Fibroblast of lung (primary cell): ENCODE measurements at regions not wholly inside any gene's neighbourhood (a gene's known extent, or its start where the extent isn't known, plus 50 kb on each side); places are given as distances from the start of the nearest gene placed in this dataset.
A peak's percentile ranks its signal among the peaks of the same experiment; 100 is the strongest.

Source experiments
- DNase-seq, 2 donors: peaks; one replicate each; pipeline versions ENCODE4 v3.0.0 to v3.0.0-alpha.2; 2010; ENCODE audit warnings: low read depth in 2 of 2
- H2AFZ ChIP-seq: 2 replicates; pipeline ENCODE4 v1.5.1; 2012; ENCODE audit warnings: low read length, control low read depth, inconsistent platforms
- H3K27ac ChIP-seq: 2 replicates; pipeline ENCODE4 v1.5.1; 2011; ENCODE audit warnings: low read length, control low read depth; ENCODE audit not compliant: insufficient read depth
- H3K27me3 ChIP-seq: 2 replicates; pipeline ENCODE4 v1.5.1; 2011; ENCODE audit warnings: mild to moderate bottlenecking, low read length; ENCODE audit not compliant: control insufficient read depth, insufficient read depth
- H3K36me3 ChIP-seq: 2 replicates; pipeline ENCODE4 v1.5.1; 2011; ENCODE audit warnings: low read length; ENCODE audit not compliant: control insufficient read depth, insufficient read depth
- H3K4me1 ChIP-seq: 2 replicates; pipeline ENCODE4 v1.5.1; 2011; ENCODE audit warnings: low read length; ENCODE audit not compliant: control insufficient read depth, insufficient read depth; ENCODE audit errors: extremely low read depth
- H3K4me2 ChIP-seq: 2 replicates; pipeline ENCODE4 v1.5.1; 2011; ENCODE audit warnings: low read length, control low read depth; ENCODE audit not compliant: insufficient read depth; ENCODE audit errors: extremely low read depth
- H3K4me3 ChIP-seq, 4 experiments: fragments of 200-600 bp in 1 of 4; sonication (generic) in 1 of 4; replicated peaks in 1 of 4; 2 replicates each; pipeline ENCODE4 v1.5.1; 2011 to 2016; ENCODE audit warnings: low read length in 4 of 4, low read depth in 3 of 4, mild to moderate bottlenecking in 3 of 4, control low read depth in 2 of 4, inconsistent platforms in 1 of 4, mixed read lengths in 1 of 4; ENCODE audit not compliant: insufficient read depth in 1 of 4; ENCODE audit errors: control extremely low read depth in 1 of 4
- H3K79me2 ChIP-seq: 2 replicates; pipeline ENCODE4 v1.5.1; 2012; ENCODE audit warnings: mild to moderate bottlenecking, low read length, inconsistent platforms; ENCODE audit not compliant: control insufficient read depth, insufficient read depth
- H3K9ac ChIP-seq: 2 replicates; pipeline ENCODE4 v1.5.1; 2011; ENCODE audit warnings: mild to moderate bottlenecking, low read length, control low read depth; ENCODE audit not compliant: insufficient read depth
- H3K9me3 ChIP-seq: 2 replicates; pipeline ENCODE4 v1.5.1; 2012; ENCODE audit warnings: low read depth, low read length; ENCODE audit not compliant: control insufficient read depth, insufficient read depth
- H4K20me1 ChIP-seq: 2 replicates; pipeline ENCODE4 v1.5.1; 2011; ENCODE audit warnings: low read length; ENCODE audit not compliant: control insufficient read depth, insufficient read depth; ENCODE audit errors: extremely low read depth
- CTCF ChIP-seq, 2 donors: IDR thresholded peaks in 1 of 2; conservative IDR thresholded peaks in 1 of 2; 1 replicate in 1 of 2; 2 replicates in 1 of 2; pipeline ENCODE4 v1.5.1; 2011 to 2012; ENCODE audit warnings: low read length in 2 of 2, control low read depth in 1 of 2, inconsistent platforms in 1 of 2, low read depth in 1 of 2, mild to moderate bottlenecking in 1 of 2
- EZH2 ChIP-seq: IDR thresholded peaks from 2 replicates; pipeline ENCODE4 v1.5.1; 2012; ENCODE audit warnings: low read length, control low read depth, mild to moderate bottlenecking; ENCODE audit errors: missing control alignments

GRCh38 chr3:81249540-81250029, 511.9 kb downstream of the GBE1 start:
- no peaks in the 10 kb centered on the region for H3K9me3 ChIP-seq
- H4K20me1 ChIP-seq, result no peaks in the 10 kb centered on the region
- no peak overlapping the region for H2AFZ ChIP-seq
- no peak overlapping the region for H3K4me3 ChIP-seq
- no peaks in the 10 kb centered on the region for H3K36me3 ChIP-seq
- no peaks in the 10 kb centered on the region for H3K79me2 ChIP-seq
- H3K9ac ChIP-seq, result no peak overlapping the region
- no peaks in the 10 kb centered on the region for H3K27me3 ChIP-seq
- H3K4me1 ChIP-seq, result no peaks in the 10 kb centered on the region
- no peak overlapping the region for H3K27ac ChIP-seq
- TF ChIP-seq CTCF (conservative IDR thresholded peaks at IDR 0.05 in 1 of 2, IDR thresholded peaks at IDR 0.05 in 1 of 2; ENCODE audit: low read depth in 1 of 2, low read length in 2 of 2), result no peak
- no peak for TF ChIP-seq EZH2
- no peak overlapping the region for H3K4me2 ChIP-seq
- DNase-seq, result peak; percentile 25 to 77

GRCh38 chr3:81245501-81245900, 515.9 kb downstream of the GBE1 start:
- no peaks in the 10 kb centered on the region for H3K4me1 ChIP-seq

GRCh38 chr3:81245043-81245442, 516.4 kb downstream of the GBE1 start:
- no peaks in the 10 kb centered on the region for H3K36me3 ChIP-seq

More at GRCh38 chr3:81245501-81245900, 515.9 kb downstream of the GBE1 start:
- H3K79me2 ChIP-seq, result no peaks in the 10 kb centered on the region
- H3K27me3 ChIP-seq, result no peaks in the 10 kb centered on the region
- H3K4me2 ChIP-seq, result no peak overlapping the region
- H3K9me3 ChIP-seq, result no peaks in the 10 kb centered on the region
- no peak for TF ChIP-seq EZH2
- no peak for TF ChIP-seq CTCF (conservative IDR thresholded peaks at IDR 0.05 in 1 of 2, IDR thresholded peaks at IDR 0.05 in 1 of 2; ENCODE audit: low read depth in 1 of 2, low read length in 2 of 2)
- H3K27ac ChIP-seq, result no peak overlapping the region
- no peak overlapping the region for H3K4me3 ChIP-seq
- no peak overlapping the region for H3K9ac ChIP-seq
- H2AFZ ChIP-seq, result no peak overlapping the region
- peak in 1 of 2 donors; percentile 31 for DNase-seq
- no peaks in the 10 kb centered on the region for H3K36me3 ChIP-seq
- no peaks in the 10 kb centered on the region for H4K20me1 ChIP-seq

More at GRCh38 chr3:81245043-81245442, 516.4 kb downstream of the GBE1 start:
- Histone ChIP-seq H3K9ac (no peak overlapping the region), H3K4me2 (no peak overlapping the region), H3K27me3 (no peaks in the 10 kb centered on the region), H2AFZ (no peak overlapping the region), H3K4me3 (no peak overlapping the region), H3K9me3 (no peaks in the 10 kb centered on the region), H3K27ac (no peak overlapping the region), H4K20me1 (no peaks in the 10 kb centered on the region), H3K79me2 (no peaks in the 10 kb centered on the region), H3K4me1 (no peaks in the 10 kb centered on the region)
- DNase-seq, result peak in 1 of 2 donors; percentile 44
- no peak for TF ChIP-seq CTCF (conservative IDR thresholded peaks at IDR 0.05 in 1 of 2, IDR thresholded peaks at IDR 0.05 in 1 of 2; ENCODE audit: low read depth in 1 of 2, low read length in 2 of 2)
- TF ChIP-seq EZH2, result no peak
